ENCODE measurements at regions not wholly inside any gene's neighbourhood (a gene's known extent, or its start where the extent isn't known, plus 50 kb on each side); places are given as distances from the start of the nearest gene placed in this dataset.

- H3K9ac ChIP-seq (ENCODE audit: low read length), result no peak overlapping the region
- no peak overlapping the region for H3K27ac ChIP-seq (ENCODE audit: low read depth, low read length)
- H3K9me3 ChIP-seq (ENCODE audit: insufficient read depth, low read length), result no peaks in the 10 kb centered on the region
- H3K4me2 ChIP-seq (ENCODE audit: low read depth, low read length, poor library complexity, severe bottlenecking), result no peak overlapping the region
- H3K4me3 ChIP-seq (ENCODE audit: insufficient read depth, low read length, poor library complexity, severe bottlenecking), result no peak overlapping the region
- TF ChIP-seq CTCF (IDR thresholded peaks at IDR 0.05; ENCODE audit: insufficient read depth, low read length, poor library complexity, severe bottlenecking) (no peak), EZH2phosphoT487 (conservative IDR thresholded peaks at IDR 0.05; ENCODE audit: low read length) (no peak)
- H3K9me2 ChIP-seq (replicated peaks; ENCODE audit: insufficient read depth, low read length), result no peaks in the 10 kb centered on the region
- no peaks in the 10 kb centered on the region for H4K20me1 ChIP-seq (ENCODE audit: low read depth, low read length)
- H3K36me3 ChIP-seq (ENCODE audit: low read length), result no peaks in the 10 kb centered on the region
- no peaks in the 10 kb centered on the region for H3K27me3 ChIP-seq (ENCODE audit: low read length)
- no peak overlapping the region for H2AFZ ChIP-seq (ENCODE audit: low read depth, low read length, severe bottlenecking)
- H3K79me2 ChIP-seq (ENCODE audit: insufficient read depth, low read length), result no peaks in the 10 kb centered on the region
- H3F3A ChIP-seq (ENCODE audit: insufficient read depth), result no peaks in the 10 kb centered on the region
These were observed 262.8 kb upstream of the UBE2E2 start for GRCh38 chr3:22940285-22940684.

GRCh38 chr3:22942981-22943380 is 260.1 kb upstream of the UBE2E2 start:
- no peak overlapping the region for H3K9ac ChIP-seq (ENCODE audit: low read length)
- no peaks in the 10 kb centered on the region for H3F3A ChIP-seq (ENCODE audit: insufficient read depth)
- H3K36me3 ChIP-seq (ENCODE audit: low read length), result no peaks in the 10 kb centered on the region
- no peaks in the 10 kb centered on the region for H3K9me3 ChIP-seq (ENCODE audit: insufficient read depth, low read length)
- no peak overlapping the region for H2AFZ ChIP-seq (ENCODE audit: low read depth, low read length, severe bottlenecking)
- H3K79me2 ChIP-seq (ENCODE audit: insufficient read depth, low read length), result no peaks in the 10 kb centered on the region
- H3K27me3 ChIP-seq (ENCODE audit: low read length), result no peaks in the 10 kb centered on the region
- no peaks in the 10 kb centered on the region for H3K9me2 ChIP-seq (replicated peaks; ENCODE audit: insufficient read depth, low read length)
- no peaks in the 10 kb centered on the region for H4K20me1 ChIP-seq (ENCODE audit: low read depth, low read length)
- no peak for TF ChIP-seq EZH2phosphoT487 (conservative IDR thresholded peaks at IDR 0.05; ENCODE audit: low read length)
- no peak for TF ChIP-seq CTCF (IDR thresholded peaks at IDR 0.05; ENCODE audit: insufficient read depth, low read length, poor library complexity, severe bottlenecking)
- H3K27ac ChIP-seq (ENCODE audit: low read depth, low read length), result no peak overlapping the region
- H3K4me2 ChIP-seq (ENCODE audit: low read depth, low read length, poor library complexity, severe bottlenecking), result no peak overlapping the region
- no peak overlapping the region for H3K4me3 ChIP-seq (ENCODE audit: insufficient read depth, low read length, poor library complexity, severe bottlenecking)

- TF ChIP-seq CTCF (IDR thresholded peaks at IDR 0.05; ENCODE audit: insufficient read depth, low read length, poor library complexity, severe bottlenecking), result no peak
- TF ChIP-seq EZH2phosphoT487 (conservative IDR thresholded peaks at IDR 0.05; ENCODE audit: low read length), result no peak
- no peaks in the 10 kb centered on the region for H4K20me1 ChIP-seq (ENCODE audit: low read depth, low read length)
- no peaks in the 10 kb centered on the region for H3K9me2 ChIP-seq (replicated peaks; ENCODE audit: insufficient read depth, low read length)
- H3K27me3 ChIP-seq (ENCODE audit: low read length), result no peaks in the 10 kb centered on the region
- no peaks in the 10 kb centered on the region for H3K9me3 ChIP-seq (ENCODE audit: insufficient read depth, low read length)
- H3K27ac ChIP-seq (ENCODE audit: low read depth, low read length), result no peak overlapping the region
- no peaks in the 10 kb centered on the region for H3K36me3 ChIP-seq (ENCODE audit: low read length)
- no peak overlapping the region for H3K4me2 ChIP-seq (ENCODE audit: low read depth, low read length, poor library complexity, severe bottlenecking)
- H3K79me2 ChIP-seq (ENCODE audit: insufficient read depth, low read length), result no peaks in the 10 kb centered on the region
- no peak overlapping the region for H3K4me3 ChIP-seq (ENCODE audit: insufficient read depth, low read length, poor library complexity, severe bottlenecking)
- H3F3A ChIP-seq (ENCODE audit: insufficient read depth), result no peaks in the 10 kb centered on the region
- no peak overlapping the region for H3K9ac ChIP-seq (ENCODE audit: low read length)
- H2AFZ ChIP-seq (ENCODE audit: low read depth, low read length, severe bottlenecking), result no peak overlapping the region
These were observed 255.3 kb upstream of the UBE2E2 start for GRCh38 chr3:22947851-22948250.

- no peaks in the 10 kb centered on the region for H4K20me1 ChIP-seq (ENCODE audit: low read depth, low read length)
- no peaks in the 10 kb centered on the region for H3F3A ChIP-seq (ENCODE audit: insufficient read depth)
- no peaks in the 10 kb centered on the region for H3K36me3 ChIP-seq (ENCODE audit: low read length)
- no peak overlapping the region for H3K4me2 ChIP-seq (ENCODE audit: low read depth, low read length, poor library complexity, severe bottlenecking)
- TF ChIP-seq CTCF (IDR thresholded peaks at IDR 0.05; ENCODE audit: insufficient read depth, low read length, poor library complexity, severe bottlenecking) (no peak), EZH2phosphoT487 (conservative IDR thresholded peaks at IDR 0.05; ENCODE audit: low read length) (no peak)
- no peaks in the 10 kb centered on the region for H3K9me2 ChIP-seq (replicated peaks; ENCODE audit: insufficient read depth, low read length)
- H3K9ac ChIP-seq (ENCODE audit: low read length), result no peak overlapping the region
- H3K9me3 ChIP-seq (ENCODE audit: insufficient read depth, low read length), result no peaks in the 10 kb centered on the region
- no peak overlapping the region for H2AFZ ChIP-seq (ENCODE audit: low read depth, low read length, severe bottlenecking)
- no peak overlapping the region for H3K27ac ChIP-seq (ENCODE audit: low read depth, low read length)
- H3K4me3 ChIP-seq (ENCODE audit: insufficient read depth, low read length, poor library complexity, severe bottlenecking), result no peak overlapping the region
- no peaks in the 10 kb centered on the region for H3K79me2 ChIP-seq (ENCODE audit: insufficient read depth, low read length)
- H3K27me3 ChIP-seq (ENCODE audit: low read length), result no peaks in the 10 kb centered on the region
These were observed 251.2 kb upstream of the UBE2E2 start for GRCh38 chr3:22951910-22952309.
